ENCODE measurements at regions not wholly inside any gene's neighbourhood (a gene's known extent, or its start where the extent isn't known, plus 50 kb on each side); places are given as distances from the start of the nearest gene placed in this dataset.

DNA sequence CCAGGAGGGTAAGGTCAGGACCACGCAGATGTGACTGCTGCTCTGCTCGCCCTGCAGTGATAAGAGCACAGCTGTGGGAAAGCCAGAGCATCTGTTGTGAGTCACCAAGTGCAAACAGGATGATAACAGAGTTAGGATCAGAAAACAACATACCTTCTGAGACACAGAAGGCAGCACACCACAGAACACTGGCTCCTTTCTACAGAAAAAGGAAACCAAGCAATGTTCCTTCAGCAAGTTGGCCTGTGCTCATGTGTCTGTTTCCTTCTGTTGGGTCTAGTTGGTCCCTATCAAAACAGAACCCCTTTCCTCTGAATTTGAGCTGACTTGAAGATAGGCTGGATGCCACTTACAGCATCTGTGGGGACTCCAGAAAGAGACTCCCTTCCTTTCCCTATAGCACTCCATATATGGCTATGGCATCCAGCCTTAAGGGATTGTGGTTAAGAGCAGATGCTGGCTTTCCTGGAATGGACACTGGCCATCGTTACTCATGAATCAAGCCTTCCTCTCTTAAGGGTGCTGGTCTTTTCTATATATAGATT, 440.7 kb upstream of the THBS1 start:
- TF ChIP-seq, protein P1, sequence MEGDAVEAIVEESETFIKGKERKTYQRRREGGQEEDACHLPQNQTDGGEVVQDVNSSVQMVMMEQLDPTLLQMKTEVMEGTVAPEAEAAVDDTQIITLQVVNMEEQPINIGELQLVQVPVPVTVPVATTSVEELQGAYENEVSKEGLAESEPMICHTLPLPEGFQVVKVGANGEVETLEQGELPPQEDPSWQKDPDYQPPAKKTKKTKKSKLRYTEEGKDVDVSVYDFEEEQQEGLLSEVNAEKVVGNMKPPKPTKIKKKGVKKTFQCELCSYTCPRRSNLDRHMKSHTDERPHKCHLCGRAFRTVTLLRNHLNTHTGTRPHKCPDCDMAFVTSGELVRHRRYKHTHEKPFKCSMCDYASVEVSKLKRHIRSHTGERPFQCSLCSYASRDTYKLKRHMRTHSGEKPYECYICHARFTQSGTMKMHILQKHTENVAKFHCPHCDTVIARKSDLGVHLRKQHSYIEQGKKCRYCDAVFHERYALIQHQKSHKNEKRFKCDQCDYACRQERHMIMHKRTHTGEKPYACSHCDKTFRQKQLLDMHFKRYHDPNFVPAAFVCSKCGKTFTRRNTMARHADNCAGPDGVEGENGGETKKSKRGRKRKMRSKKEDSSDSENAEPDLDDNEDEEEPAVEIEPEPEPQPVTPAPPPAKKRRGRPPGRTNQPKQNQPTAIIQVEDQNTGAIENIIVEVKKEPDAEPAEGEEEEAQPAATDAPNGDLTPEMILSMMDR (IDR thresholded peaks at IDR 0.05; ENCODE audit: low read length) = no peak
- no peak for TF ChIP-seq EZH2 (IDR thresholded peaks at IDR 0.05; ENCODE audit: borderline replicate concordance, low read length)
